MV-4-11 (cell line): ENCODE measurements at regions not wholly inside any gene's neighbourhood (a gene's known extent, or its start where the extent isn't known, plus 50 kb on each side); places are given as distances from the start of the nearest gene placed in this dataset.
"Not testable (repeated sequence)": the region's sequence is repeated elsewhere in the genome, so short reads cannot be mapped to it uniquely, and the experiment has no call there.

Experiments used
- DNase-seq: peaks from one replicate; lab custom pipeline; 2025; lab: John Stamatoyannopoulos, UW

- no peak for DNase-seq
Observed at GRCh38 chr13:21911646-21912298, 240.9 kb downstream of the FGF9 start.

- no peak for DNase-seq
Observed at GRCh38 chr13:21913010-21913409, 242.1 kb downstream of the FGF9 start.

- DNase-seq = no peak
Observed at GRCh38 chr13:21917086-21918015, 246.5 kb downstream of the FGF9 start.

GRCh38 chr13:21920802-21921201 lies 249.9 kb downstream of the FGF9 start:
- not testable (repeated sequence) for DNase-seq

GRCh38 chr13:21924958-21925357 lies 254.1 kb downstream of the FGF9 start:
- DNase-seq = no peak

- no peak for DNase-seq
Observed at GRCh38 chr13:21925720-21926119, 254.8 kb downstream of the FGF9 start.

GRCh38 chr13:21929400-21929799 lies 258.5 kb downstream of the FGF9 start:
- DNase-seq = no peak

- DNase-seq = no peak
Observed at GRCh38 chr13:21930536-21930935, 259.7 kb downstream of the FGF9 start.

GRCh38 chr13:21932578-21932977 lies 261.7 kb downstream of the FGF9 start:
- no peak for DNase-seq

GRCh38 chr13:21932996-21933395 lies 262.1 kb downstream of the FGF9 start:
- DNase-seq = no peak

GRCh38 chr13:21934284-21934683 lies 263.4 kb downstream of the FGF9 start:
- DNase-seq = no peak

GRCh38 chr13:21936674-21937073 lies 265.8 kb downstream of the FGF9 start:
- DNase-seq = no peak

- no peak for DNase-seq
Observed at GRCh38 chr13:21938168-21938567, 267.3 kb downstream of the FGF9 start.

GRCh38 chr13:21938636-21939035 lies 267.8 kb downstream of the FGF9 start:
- DNase-seq = no peak

GRCh38 chr13:21942061-21942460 lies 271.2 kb downstream of the FGF9 start:
- no peak for DNase-seq

GRCh38 chr13:21944610-21945009 lies 273.7 kb downstream of the FGF9 start:
- no peak for DNase-seq

- DNase-seq = no peak
Observed at GRCh38 chr13:21945195-21945594, 274.3 kb downstream of the FGF9 start.

GRCh38 chr13:21946964-21947363 lies 276.1 kb downstream of the FGF9 start:
- no peak for DNase-seq

GRCh38 chr13:21948769-21949474 lies 278.0 kb downstream of the FGF9 start:
- no peak for DNase-seq

- no peak for DNase-seq
Observed at GRCh38 chr13:21949818-21950429, 279.1 kb downstream of the FGF9 start.

- no peak for DNase-seq
Observed at GRCh38 chr13:21956666-21957065, 285.8 kb downstream of the FGF9 start.

GRCh38 chr13:21957833-21958232 lies 287.0 kb downstream of the FGF9 start:
- no peak for DNase-seq
